ENCODE measurements at regions not wholly inside any gene's neighbourhood (a gene's known extent, or its start where the extent isn't known, plus 50 kb on each side); places are given as distances from the start of the nearest gene placed in this dataset.

- Histone ChIP-seq H3K4me2 (no peak overlapping the region), H4K20me1 (replicated peaks; ENCODE audit: insufficient read depth) (no peaks in the 10 kb centered on the region), H3K9me2 (ENCODE audit: insufficient read depth) (no peaks in the 10 kb centered on the region), H3K27me3 (ENCODE audit: insufficient read depth) (no peaks in the 10 kb centered on the region), H3K4me1 (ENCODE audit: insufficient read depth) (no peaks in the 10 kb centered on the region), H3K36me3 (ENCODE audit: insufficient read depth) (peaks cover 9% of the 10 kb centered on the region; the same call in 1 of the 2 replicates), H3K79me2 (replicated peaks; ENCODE audit: insufficient read depth) (no peaks in the 10 kb centered on the region), H2AFZ (no peak overlapping the region), H3K27ac (ENCODE audit: low read depth) (no peak overlapping the region), H3F3A (replicated peaks; ENCODE audit: low read depth) (no peaks in the 10 kb centered on the region), H3K4me3 (no peak overlapping the region)
- no peak overlapping the region for H3K27ac Mint-ChIP-seq
- ATAC-seq (no peak), DNase-seq (ENCODE audit: low spot score) (no peak)
- no peak for TF ChIP-seq POLR2AphosphoS5 (IDR thresholded peaks at IDR 0.05; ENCODE audit: low read depth)
- TF ChIP-seq, protein P1, sequence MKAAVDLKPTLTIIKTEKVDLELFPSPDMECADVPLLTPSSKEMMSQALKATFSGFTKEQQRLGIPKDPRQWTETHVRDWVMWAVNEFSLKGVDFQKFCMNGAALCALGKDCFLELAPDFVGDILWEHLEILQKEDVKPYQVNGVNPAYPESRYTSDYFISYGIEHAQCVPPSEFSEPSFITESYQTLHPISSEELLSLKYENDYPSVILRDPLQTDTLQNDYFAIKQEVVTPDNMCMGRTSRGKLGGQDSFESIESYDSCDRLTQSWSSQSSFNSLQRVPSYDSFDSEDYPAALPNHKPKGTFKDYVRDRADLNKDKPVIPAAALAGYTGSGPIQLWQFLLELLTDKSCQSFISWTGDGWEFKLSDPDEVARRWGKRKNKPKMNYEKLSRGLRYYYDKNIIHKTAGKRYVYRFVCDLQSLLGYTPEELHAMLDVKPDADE (IDR thresholded peaks at IDR 0.05) = no peak
- no peak for TF ChIP-seq REST (IDR thresholded peaks at IDR 0.05; ENCODE audit: unreplicated experiment)
- TF ChIP-seq JUNB (IDR thresholded peaks at IDR 0.05; ENCODE audit: unreplicated experiment) = no peak
- no peak for TF ChIP-seq ZNF331 (CRISPR knock-in tag; IDR thresholded peaks at IDR 0.05; ENCODE audit: low read depth)
- TF ChIP-seq EZH2phosphoT487 (IDR thresholded peaks at IDR 0.05; ENCODE audit: unreplicated experiment) = no peak
- TF ChIP-seq STAT1 (IDR thresholded peaks at IDR 0.05; ENCODE audit: unreplicated experiment) = no peak
- TF ChIP-seq ZNF462 (CRISPR knock-in tag; IDR thresholded peaks at IDR 0.05) = no peak
- TF ChIP-seq, protein P2, sequence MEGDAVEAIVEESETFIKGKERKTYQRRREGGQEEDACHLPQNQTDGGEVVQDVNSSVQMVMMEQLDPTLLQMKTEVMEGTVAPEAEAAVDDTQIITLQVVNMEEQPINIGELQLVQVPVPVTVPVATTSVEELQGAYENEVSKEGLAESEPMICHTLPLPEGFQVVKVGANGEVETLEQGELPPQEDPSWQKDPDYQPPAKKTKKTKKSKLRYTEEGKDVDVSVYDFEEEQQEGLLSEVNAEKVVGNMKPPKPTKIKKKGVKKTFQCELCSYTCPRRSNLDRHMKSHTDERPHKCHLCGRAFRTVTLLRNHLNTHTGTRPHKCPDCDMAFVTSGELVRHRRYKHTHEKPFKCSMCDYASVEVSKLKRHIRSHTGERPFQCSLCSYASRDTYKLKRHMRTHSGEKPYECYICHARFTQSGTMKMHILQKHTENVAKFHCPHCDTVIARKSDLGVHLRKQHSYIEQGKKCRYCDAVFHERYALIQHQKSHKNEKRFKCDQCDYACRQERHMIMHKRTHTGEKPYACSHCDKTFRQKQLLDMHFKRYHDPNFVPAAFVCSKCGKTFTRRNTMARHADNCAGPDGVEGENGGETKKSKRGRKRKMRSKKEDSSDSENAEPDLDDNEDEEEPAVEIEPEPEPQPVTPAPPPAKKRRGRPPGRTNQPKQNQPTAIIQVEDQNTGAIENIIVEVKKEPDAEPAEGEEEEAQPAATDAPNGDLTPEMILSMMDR (conservative IDR thresholded peaks at IDR 0.05; ENCODE audit: low read depth in 2 of 2) = no peak
- no peak for TF ChIP-seq NANOG (IDR thresholded peaks at IDR 0.05; ENCODE audit: borderline replicate concordance)
- no peak for TF ChIP-seq ZNF114 (CRISPR knock-in tag; IDR thresholded peaks at IDR 0.05)
- TF ChIP-seq EZH2 (IDR thresholded peaks at IDR 0.05; ENCODE audit: low read depth, unreplicated experiment) = no peak
- no peak for TF ChIP-seq CREB1 (CRISPR knock-in tag; IDR thresholded peaks at IDR 0.05; ENCODE audit: low read depth)
- peaks cover 63% of the 10 kb centered on the region; the same call in 2 of the 3 replicates for H3K9me3 Mint-ChIP-seq
- no peak overlapping the region for H3K4me3 Mint-ChIP-seq
- peaks cover 11% of the 10 kb centered on the region for H3K27me3 Mint-ChIP-seq (ENCODE audit: insufficient read depth, low read depth, poor library complexity)
- H3K4me1 Mint-ChIP-seq = no peaks in the 10 kb centered on the region
- peaks cover 59% of the 10 kb centered on the region for H3K36me3 Mint-ChIP-seq (ENCODE audit: low read depth)
These were observed 564.8 kb downstream of the TBC1D22A start for GRCh38 chr22:47327241-47327640.

Measured in GM23338 (cell line).